HG02852 (cell line): ENCODE measurements at regions not wholly inside any gene's neighbourhood (a gene's known extent, or its start where the extent isn't known, plus 50 kb on each side); places are given as distances from the start of the nearest gene placed in this dataset.
A peak's percentile ranks its signal among the peaks of the same experiment; 100 is the strongest.

Source experiments
- ATAC-seq: cut with Tn5 transposase; IDR thresholded peaks from one replicate; pipeline ENCODE4 v1.9.1; 2021; ENCODE audit warnings: mild to moderate bottlenecking, moderate library complexity; ENCODE audit not compliant: unreplicated experiment

DNA sequence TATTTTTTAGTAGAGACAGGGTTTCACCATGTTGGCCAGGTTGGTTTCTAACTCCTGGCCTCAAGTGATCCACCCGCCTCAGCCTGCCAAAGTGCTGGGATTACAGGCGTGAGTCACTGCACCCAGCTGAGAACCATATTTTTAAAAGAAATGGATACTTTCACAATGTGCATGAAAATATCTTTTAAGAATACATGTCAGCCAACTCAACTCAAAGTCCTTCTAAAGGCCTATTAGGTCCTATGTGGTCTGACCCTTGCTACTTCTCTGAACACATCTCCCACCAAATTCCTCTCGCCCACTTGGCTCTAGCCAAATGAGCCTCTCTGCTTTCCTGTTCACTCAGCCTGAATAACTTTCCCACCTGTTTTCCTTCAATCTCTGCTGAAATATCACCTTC is 119.6 kb downstream of the MTX2 start:
- ATAC-seq, result no peak

DNA sequence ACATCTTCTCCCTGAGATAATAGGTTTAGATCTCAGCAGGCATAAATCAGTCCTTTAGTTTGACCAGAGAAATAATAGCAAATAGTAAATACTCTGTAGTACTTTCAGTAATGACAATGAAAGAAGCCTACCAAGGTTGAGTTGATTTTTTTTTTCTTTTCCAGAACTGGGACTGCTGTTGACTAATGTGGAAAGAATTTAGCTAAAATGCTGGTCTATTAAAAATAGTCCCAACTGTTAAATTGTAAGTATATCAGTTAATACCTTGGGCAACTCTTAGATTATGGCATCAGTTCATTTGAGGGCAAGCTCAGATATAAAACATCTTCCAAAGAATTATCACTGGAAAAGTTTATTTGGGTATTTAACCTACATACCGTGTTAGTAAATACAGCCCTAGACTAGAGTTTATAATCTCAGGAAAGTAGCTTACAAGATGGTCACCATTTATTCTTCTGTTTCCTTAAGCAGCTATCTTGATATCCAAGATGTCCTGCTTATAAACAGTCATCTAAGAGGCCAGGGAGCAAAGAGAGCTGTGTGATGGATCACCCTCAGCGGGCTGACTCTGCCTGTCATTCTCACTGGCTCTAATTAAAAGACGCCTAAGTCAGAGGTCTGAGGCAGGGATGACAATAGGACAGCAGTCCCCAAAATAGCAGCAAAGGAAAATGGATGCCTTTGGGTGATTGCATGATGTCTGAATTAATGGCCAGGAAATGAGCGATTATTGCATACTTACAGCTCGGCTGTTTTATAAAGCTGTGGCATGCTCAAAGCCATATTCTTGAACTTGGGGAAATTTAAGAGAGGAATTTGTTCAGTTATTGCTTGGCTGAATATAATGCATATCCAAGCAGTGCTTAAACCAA is 121.3 kb downstream of the MTX2 start:
- no peak for ATAC-seq

DNA sequence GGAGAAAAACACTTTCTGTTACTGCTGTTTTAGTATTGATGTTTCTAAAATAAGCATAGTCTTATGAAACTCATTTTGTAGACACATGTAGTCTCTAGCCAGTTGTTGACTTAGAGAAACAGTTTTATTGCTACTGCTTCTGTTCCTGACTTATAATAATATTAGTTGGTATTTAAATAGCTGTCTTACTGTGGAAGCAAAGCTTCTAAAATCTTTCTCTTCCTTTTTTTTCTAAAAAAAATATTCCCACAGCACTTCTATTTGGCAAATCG is 121.8 kb downstream of the MTX2 start:
- ATAC-seq, result no peak

DNA sequence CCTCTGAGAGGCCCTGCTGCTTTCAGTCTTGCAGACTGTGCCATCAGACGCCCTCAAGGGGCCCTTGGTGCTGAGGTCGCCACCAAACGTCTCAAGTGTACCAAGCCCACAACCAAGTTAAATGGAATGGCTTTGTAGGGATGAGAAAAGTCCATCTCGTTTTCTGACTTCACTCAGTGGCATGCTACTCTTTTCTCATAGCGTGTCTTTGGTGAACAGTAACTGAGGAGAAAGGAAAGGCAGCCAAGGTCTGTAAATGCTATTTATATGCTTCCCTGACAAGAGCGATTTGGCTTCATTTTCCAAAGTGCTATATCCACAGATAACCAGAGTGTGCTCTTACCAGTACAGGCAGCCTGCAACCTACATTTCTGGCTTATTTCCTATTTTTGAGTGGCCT is 123.0 kb downstream of the MTX2 start:
- no peak for ATAC-seq

DNA sequence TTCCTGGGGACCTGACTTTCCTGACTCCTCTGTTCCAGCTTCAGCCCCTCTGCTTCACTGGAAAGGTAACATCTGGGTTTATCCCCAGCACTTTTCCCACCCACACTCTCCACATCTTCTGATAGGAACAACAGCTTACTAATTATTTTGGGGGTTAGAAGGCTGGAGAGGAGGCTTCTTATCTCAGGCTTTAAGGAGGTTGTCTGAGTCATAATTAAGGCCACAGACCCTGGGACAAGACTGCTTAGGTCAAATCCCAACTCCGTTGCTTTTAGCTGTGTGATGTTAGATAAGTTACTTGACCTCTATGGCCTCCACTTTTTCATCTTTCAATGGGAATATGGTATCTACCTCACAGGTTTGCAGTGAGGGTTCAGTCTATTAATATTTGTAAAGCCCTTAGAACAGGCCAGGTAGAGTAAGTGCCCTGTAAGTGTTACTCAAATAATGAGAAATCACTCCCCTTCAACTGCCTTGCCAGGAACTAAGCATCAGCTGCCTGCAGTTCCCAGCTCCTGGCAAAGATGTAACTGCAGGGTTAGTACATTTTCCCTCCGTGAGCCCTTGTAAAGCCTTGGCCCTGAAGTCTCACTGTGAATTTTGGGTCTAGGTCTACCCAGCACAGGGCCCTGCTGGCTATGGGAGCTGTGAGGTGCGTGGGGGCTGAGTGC is 123.6 kb downstream of the MTX2 start:
- ATAC-seq, result no peak

DNA sequence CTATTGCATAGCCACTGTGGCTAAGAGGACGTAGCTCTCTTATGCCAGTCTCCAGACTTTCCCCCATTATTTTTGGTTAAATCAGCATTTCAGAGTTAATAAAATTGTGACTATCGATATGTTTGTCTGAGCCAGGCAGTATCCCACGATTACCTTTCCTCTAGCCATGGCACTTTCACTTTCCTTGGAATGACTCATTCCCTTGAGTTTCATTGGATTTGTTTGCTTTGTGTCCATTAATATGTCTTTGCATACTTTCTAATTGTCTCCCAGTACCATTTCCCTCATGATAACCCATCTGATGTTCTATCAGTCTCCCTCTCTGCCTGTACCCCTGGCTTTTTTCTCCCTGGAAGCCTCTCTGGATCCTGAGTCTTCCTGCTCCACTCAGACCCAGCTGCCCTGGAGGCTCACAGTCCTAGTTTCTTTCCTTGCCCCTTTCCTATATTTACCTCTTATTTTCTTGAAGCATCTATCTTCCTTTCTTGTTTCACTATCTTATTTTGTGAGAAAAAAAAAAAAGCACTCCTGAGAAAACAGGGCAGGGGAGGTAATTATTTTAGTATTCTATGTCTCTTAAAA is 126.1 kb downstream of the MTX2 start:
- no peak for ATAC-seq

DNA sequence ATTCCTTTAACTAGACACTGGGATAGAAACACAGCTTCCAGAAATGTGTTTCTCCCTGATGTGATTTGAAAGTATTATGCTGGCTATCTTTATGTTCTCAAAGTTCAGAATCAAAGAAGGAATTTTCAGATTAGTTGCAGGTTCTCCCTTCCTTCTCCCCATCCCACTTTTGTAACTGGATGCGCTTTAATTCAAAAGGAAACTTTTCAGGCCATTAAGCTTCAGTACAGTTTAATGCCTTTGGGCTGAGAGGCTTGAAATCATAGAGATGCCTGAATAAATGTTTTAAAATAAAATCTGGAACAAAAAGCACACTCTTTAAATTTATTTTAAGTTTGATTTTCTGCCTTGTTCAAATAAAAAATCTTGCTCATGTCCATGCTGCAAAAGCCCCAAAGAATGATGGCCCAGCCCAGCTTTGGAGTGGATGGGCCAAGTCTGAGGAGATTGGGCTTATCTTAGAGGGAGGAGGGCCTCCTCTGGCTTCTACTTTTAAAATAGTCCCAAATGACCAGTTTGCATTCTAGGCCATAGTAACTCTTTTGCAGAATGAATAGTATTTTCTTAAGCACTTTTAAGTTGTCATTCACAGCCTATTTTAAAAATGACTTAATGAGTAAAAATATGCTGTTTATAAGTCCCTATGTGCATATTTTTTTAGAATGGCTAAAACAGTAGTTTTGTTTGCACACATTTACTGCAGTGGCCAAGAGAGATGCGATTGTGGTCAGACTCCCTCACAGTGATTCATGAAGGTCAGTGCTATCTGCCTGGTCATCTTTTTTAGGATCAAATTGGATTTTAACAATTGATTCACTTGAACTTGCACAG is 129.2 kb downstream of the MTX2 start:
- no peak for ATAC-seq

DNA sequence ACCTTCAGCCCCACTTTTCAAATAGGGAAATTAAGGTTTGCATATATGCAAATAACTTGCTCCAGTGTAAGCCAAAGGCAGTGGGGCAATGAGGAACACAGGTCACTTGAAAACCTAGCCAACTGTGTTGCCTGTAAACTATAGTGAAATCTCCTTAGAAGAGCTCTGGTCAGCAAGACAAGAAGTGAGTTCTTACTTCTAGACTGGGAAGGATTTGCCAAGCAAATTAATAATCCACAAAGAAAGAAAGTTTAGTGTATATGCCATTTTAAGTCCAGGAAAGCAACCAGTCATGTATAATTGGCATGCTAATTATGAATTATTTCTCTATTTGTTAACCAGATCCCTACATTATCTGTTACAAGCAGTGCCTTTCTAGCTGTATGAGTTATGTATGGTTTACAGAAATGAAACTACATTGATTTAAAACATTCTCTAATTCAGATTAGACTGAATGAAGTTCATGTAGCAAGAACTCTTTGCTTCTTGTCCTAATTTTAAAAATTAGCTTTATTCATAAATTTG is 129.9 kb downstream of the MTX2 start:
- no peak for ATAC-seq

DNA sequence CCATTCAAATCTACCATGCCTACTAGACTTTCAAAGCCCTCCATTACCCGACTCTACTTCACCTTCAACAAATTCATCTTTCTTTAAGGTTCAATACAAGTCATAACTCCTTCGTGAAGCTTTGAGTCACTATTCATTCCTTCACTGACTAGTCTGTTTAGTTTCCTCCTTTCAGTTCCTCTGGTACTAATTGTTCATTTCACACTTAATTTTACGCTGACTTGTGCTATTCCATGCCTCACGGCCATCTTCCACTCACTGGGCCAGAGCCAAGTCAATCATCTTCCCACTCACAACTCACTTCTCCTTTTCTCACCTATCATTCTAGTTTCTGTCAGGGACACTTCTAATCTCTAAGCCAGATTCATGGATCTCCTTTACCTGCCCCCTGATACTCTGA is 136.2 kb downstream of the MTX2 start:
- ATAC-seq, result peak; percentile 79

DNA sequence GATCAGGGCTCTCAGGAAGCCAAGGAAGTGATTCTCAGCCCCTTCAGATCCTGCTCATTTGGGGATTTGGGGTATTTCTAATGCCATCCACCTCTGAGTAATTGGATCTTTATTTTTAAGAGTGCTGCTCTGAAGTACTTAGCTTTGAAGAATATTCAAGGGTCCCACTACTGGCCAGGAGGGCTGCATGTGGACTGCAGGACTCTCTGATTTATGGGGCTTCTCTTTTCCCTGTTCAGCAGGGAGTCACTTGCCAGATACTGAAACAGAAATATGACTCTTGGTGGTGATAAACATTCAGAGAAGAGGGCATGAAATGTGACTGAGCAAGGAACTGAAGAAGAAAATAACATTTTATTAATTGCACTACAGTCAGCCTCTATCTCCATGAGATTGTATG is 138.5 kb downstream of the MTX2 start:
- ATAC-seq, result no peak

DNA sequence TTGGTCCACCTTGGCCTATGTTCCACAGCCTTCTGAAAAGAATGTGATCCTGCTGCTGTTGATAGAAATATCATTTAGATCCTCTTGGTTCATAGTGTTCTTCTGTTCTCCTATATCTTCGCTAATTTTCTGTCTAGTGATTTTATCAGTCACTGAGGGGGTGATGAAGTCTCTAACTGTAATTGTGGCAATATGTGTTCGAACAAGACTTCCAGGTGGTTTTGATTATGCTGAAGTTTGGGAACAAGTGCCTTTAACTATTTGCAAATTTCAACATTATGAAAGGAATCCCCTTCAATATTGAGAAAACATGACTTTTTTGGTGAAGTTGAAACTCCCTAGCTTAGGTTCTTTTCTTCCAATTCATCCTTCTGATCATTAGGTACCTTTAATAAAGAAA is 140.4 kb downstream of the MTX2 start:
- ATAC-seq, result no peak

DNA sequence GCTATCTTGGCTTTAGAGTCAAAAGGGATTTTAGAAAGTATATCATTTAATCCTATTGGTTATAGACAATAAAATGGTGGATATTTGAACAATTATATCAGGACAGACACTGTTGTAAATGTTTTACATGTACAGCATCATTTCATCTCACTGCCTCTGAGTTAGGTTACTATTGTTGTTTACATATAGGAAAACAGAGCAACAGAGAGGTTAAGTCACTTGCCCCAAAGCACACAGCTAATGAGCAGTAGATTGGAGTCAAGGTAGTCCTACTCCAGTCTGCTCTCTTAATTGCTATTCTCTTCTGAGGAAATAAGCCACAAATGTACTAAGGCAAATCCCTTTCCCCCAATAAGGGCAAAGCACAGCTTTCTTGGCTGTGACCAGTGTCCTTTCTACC is 142.9 kb downstream of the MTX2 start:
- ATAC-seq, result no peak

DNA sequence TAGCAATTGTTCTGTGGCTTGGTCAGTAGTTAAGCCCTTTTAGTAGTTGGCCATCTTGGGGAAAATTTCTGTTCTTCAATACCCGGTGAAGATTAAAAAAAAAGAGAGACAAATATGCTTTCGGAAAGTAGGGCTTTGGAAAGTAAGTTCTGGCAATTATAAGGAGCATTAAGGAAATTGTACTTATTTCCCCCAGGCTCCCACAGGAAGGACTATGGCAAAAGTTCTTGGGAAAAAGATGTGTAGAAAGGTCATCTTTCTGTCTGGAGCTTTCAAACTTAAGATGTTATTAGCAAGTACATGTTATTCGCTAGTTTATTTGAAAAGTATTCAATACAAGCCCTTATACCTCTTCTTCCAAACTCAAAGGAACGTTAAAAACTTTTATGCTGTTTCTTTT is 144.5 kb downstream of the MTX2 start:
- no peak for ATAC-seq

DNA sequence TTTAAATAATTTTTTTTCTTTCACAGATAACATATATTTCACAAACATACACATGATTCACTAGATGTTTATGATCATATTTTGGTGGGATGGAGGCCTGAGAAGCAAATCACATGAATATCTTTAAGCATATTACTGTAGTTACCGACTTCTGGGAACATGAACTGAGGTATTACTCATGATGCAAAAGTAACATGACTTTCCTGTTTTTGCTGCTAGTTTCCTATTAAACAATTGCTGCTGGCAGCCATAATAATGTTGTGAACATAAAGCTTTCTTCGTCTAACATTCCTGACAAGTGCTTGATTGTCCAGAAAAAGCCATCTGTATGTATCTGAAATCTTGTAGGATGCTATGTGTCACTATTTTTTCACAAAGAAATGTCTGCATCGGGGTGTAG is 145.4 kb downstream of the MTX2 start:
- ATAC-seq, result no peak

DNA sequence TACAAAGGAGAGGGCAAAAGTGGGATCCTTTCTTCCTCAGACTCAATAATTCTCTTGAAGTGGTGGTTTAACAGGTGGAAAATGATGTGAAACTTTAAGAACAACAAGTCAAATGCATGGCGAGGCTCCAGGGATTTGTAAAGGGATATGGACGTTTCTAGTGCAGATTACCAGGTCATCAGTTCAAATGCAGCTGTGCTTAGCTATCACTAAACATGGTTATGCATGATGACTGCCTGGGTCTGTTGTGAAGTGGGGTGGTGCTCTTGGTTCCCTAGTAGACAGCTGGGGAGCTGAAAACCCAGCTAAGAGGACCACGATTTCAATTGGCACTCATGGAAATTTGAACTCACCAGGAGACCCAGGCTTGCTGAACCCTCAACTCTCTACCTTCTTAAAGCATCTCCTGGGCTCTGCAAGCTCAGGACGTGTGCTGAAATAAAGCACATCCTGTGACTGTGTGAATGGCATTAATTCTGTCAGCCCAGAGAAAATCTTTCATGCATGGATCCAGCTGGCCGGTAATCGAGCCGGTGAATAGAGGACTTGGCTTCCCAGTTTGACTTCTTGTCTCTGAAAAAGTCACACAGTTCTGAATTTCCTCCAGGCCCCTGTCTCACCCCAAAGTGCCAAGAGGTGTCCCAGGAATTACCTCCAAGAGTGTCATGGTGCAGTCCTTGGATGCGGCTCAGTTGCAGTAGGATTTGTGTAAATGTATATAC is 146.1 kb downstream of the MTX2 start:
- no peak for ATAC-seq

DNA sequence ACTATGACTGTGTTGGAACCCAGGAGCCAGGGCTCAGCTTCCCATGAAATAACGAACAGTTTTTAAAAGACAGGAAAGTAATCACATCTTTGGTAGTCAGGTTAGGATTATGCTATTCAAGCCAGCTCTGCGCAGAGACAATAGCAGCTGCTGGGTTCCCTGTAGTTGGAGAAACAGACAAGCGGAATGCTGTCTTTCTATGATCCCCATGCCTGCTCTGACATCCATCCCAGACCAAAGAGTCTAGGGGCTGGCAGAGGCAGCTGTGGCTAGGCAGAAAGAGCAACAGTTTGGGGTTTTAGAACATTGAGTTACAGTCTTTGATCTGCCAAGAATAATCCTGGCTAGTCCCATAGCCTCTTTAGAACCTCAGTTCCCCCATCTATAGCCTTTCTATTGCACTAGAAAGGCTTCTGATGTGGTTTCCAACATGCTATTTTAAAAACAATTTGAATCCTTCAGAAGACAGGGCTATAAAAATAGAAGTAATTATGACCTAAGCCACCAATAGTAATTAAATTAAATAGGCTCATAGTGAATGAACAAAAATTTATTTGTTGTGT is 146.8 kb downstream of the MTX2 start:
- ATAC-seq, result no peak

DNA sequence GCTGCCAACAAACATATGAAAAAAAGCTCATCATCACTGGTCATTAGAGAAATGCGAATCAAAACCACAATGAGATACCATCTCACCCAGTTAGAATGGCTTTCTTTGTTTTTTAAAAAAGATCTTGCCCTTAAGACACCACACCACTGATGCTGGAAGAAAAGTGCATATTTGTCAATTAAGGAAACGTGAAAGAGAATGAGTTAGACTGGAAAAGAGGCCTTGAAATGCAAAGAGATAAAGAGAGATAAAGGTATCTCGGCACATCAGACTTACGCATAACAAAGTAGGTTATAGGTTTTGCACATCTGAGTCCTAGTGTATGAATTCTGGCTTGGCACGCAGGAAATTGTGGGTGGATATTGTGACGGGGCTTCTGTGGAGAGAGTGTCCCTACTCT is 149.5 kb downstream of the MTX2 start:
- ATAC-seq, result no peak

DNA sequence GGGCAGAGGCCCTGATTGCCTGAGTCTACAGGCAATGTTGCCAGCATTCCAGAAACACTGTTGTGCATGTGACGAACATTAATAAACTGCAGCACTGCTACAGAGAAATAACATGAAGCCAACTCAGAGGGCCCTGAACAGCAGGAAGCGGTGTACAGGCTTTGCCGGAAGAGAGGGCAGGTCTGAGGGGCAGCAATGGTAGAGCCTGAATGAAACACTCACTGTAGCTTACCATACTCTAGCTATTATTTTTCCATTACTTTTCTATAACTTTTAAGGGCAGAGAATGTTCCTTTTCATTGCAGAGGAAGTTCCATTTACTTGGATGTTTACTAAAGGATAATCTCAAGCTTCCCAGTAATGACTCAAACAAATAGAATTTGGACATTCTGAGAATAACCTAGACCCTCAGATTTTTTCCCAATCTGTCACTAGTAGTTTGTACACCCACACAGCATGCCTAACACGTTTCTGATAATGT is 150.4 kb downstream of the MTX2 start:
- ATAC-seq, result no peak

DNA sequence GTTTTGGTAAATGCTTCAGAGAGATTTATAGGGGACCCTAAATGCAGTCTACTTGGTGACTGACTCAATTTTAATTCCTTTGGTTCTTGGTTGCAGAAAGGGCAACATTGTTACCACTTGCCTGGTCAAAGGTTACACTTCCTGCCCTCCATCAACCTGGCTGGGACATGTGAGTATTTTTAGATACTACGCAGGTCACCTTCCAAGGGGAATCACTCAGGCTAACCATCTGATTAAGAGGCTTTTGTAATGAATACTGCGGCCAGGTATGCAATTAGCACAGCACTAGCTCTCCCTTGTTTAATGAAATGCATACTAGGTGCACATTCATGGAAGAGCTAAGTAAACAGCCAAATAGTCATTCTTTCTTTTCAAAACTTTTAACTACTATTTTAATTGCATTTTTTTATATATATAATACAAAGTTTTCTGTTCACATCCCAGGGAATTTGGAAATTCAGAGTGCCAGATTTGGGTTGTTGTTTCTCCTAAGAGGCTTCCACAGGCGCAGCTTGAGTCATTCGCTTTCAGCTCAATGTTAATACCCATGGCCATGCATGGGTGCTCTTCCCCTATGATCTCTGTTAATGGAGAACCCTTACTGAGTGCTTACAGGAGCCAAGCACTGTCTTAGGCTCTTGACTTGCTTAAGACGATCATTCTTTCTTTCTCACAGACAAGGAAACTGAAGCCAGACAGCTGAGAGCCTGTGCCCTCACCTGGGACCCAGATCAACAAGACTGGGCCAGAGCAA is 152.2 kb downstream of the MTX2 start:
- ATAC-seq, result no peak
